ENCODE measurements at regions not wholly inside any gene's neighbourhood (a gene's known extent, or its start where the extent isn't known, plus 50 kb on each side); places are given as distances from the start of the nearest gene placed in this dataset.

DNA sequence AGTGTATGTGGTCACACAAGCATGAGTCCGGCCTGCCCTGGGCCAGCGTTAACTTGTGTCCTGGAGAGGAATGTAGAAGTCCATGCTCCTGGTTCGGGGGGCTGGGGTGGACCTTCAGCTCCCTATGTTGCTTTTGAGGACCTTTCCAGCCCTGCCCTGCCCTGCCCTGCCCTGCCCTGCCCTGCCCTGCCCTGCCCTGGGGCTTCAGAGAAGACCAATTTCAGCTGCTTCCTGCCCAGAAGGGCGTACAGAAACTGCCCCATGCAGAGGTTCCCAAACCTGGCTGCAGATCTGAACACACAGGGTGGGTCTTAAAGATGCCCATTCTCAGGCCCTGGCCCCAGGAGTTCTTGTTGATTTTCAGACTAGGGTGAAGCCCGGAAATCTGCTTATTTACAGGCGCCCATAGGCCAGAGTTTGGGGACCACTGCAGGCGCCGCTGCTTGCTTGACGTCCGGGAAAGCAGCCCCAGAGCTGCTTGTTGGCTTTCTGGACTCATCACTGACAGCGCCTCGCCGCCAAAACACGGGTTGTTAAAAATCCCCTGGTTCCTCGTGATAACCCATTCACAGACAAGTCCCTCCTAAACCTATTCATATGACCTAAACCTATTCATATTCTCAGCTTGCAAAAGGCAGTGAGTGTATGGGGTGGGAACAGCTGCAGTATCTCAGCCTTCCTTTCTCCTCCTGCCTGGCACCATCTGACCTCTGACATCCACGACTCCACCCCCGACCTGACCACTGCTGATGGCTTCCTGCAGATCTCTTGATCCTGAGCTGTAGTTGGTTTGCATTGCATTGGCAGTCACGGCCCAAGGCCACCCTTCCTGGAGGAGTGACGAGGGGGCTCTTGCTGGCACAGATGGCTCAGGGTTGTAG is 198.3 kb downstream of the GLI2 start:
- no peaks in the 10 kb centered on the region for H3K27me3 ChIP-seq (ENCODE audit: control insufficient read depth, insufficient read depth, low read length)
- TF ChIP-seq, protein P1, sequence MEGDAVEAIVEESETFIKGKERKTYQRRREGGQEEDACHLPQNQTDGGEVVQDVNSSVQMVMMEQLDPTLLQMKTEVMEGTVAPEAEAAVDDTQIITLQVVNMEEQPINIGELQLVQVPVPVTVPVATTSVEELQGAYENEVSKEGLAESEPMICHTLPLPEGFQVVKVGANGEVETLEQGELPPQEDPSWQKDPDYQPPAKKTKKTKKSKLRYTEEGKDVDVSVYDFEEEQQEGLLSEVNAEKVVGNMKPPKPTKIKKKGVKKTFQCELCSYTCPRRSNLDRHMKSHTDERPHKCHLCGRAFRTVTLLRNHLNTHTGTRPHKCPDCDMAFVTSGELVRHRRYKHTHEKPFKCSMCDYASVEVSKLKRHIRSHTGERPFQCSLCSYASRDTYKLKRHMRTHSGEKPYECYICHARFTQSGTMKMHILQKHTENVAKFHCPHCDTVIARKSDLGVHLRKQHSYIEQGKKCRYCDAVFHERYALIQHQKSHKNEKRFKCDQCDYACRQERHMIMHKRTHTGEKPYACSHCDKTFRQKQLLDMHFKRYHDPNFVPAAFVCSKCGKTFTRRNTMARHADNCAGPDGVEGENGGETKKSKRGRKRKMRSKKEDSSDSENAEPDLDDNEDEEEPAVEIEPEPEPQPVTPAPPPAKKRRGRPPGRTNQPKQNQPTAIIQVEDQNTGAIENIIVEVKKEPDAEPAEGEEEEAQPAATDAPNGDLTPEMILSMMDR (IDR thresholded peaks at IDR 0.05; ENCODE audit: insufficient read depth, low read length, poor library complexity, severe bottlenecking), result no peak
- no peak overlapping the region for H3K4me3 ChIP-seq (ENCODE audit: low read depth, low read length)
- no peak for DNase-seq (ENCODE audit: low read depth)
- no peaks in the 10 kb centered on the region for H3K36me3 ChIP-seq (ENCODE audit: control insufficient read depth, insufficient read depth, low read length)

DNA sequence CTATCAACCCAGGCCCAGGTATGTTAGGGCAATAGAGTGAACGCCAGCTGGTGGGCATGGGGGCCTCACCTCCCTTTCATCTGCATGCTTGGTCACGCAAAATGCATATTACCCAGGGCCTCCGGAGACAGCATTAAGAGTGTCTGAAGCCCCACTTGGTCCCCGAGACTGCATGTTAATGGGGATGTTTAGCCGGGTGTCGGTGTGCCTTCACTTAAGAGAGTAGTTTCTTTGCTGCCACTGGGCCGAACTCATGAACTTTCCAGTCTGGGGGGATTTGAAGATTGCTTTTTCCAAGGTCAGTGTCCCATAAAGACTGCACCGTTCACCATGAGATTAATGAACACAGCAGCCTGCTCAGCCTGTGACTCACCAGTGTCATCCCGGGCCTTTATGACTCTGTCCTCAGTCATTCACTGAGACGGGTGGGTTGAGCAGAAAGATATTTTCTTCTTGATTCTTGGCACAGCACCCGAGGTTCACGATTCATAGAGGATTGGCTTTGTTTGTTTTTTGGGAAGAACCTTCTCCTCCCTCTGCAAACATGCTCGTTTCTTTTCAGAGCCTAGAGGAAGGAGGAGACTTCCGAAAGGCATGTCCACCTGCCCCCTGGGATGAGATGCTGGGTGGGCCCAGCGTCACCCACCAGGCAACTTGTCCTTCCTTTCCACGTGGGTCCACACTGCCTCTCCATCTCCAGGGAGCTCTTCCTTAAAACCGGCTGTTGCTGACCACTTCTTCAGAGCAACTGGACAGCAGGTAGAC is 199.1 kb downstream of the GLI2 start:
- H3K27me3 ChIP-seq (ENCODE audit: control insufficient read depth, insufficient read depth, low read length), result no peaks in the 10 kb centered on the region
- TF ChIP-seq, protein P1 (IDR thresholded peaks at IDR 0.05; ENCODE audit: insufficient read depth, low read length, poor library complexity, severe bottlenecking), result no peak
- no peak overlapping the region for H3K4me3 ChIP-seq (ENCODE audit: low read depth, low read length)
- no peaks in the 10 kb centered on the region for H3K36me3 ChIP-seq (ENCODE audit: control insufficient read depth, insufficient read depth, low read length)
- DNase-seq (ENCODE audit: low read depth), result peak; percentile 86

DNA sequence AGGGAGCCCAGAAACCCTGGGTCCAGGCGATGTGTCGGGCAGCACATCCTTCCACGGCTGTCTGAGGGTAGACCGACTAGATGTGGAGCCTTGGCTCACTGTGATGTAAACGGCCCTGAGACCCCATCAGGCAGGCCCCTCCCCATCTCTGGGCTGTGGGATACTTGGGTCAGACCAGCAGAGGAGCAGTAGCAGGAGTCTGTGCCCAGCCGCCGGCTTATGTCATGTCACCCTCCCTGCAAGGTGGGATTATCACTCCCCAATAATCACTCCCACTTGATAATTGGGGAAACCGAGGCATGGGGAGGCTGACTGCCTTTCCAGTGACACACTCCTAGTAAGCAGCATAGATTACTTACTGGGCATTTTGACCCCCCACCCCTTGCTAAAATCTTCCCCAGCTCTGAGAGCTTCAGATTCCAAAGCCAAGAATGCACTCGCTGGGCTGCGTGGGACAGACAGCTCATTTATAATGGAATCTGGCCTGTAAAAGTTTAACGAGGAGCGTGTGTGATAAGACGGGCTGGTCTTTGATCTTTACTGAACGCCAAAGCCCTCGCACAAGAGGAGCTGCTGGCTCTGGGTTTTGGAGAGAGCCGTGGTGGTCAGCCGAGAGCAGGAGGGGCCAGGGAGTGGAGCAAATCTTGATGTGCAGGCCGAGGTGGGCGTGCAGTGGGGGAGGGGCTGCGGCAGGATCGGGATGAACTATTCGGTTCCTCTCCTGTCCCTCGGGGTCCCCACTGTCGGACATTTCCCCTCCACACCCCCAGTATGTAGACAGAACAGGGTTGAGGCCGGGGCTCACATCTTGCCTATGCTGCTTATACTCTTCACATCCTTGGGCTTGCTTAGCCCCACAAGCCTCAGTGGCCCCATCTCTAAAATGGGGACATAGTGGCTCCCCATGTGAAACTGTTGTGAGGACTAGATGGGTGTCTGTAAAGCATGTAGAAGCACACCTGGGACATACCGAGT is 200.0 kb downstream of the GLI2 start:
- TF ChIP-seq, protein P1 (IDR thresholded peaks at IDR 0.05; ENCODE audit: insufficient read depth, low read length, poor library complexity, severe bottlenecking), result no peak
- no peaks in the 10 kb centered on the region for H3K27me3 ChIP-seq (ENCODE audit: control insufficient read depth, insufficient read depth, low read length)
- DNase-seq (ENCODE audit: low read depth), result peak; percentile 81
- no peak overlapping the region for H3K4me3 ChIP-seq (ENCODE audit: low read depth, low read length)
- H3K36me3 ChIP-seq (ENCODE audit: control insufficient read depth, insufficient read depth, low read length), result no peaks in the 10 kb centered on the region

DNA sequence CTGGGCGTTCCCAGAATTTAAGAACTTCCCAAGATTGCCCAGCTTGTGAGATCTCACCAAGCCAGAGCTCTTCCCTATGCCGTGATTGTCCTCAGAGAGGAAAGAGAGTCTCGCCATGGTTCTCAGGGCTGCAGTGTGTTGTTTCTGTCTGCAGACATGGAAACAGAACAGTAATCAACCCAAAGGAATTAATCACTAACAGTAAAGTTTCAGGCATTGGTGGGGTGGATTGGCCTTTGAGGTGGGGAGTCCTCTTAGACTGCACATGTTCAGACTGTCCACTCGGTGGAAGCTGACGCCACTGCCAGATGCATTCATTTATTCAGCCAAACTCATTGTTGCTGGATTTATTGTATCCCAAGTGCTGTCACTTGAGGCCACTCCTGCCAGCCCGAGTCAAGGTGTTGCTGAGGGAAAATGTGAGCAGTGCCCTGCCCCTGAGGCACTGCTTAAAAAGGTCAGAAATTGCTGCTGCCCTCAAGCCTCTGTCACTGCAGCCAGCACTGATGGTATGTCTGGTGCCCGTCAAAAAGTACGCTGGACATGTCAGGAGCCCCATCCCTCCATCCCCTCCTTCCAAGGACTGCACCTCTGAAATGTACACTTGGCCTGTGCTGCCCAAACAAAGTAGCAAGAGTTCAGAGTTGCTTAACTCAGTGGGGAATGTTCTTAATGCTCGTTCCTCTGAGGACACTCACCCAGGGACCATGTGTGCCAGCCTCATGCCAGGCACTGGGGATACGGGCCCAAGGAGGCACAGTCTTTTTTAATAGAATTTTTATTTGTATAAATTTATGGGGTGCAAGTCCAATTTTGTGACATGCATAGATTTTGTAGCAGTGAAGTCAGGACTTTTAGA is 201.0 kb downstream of the GLI2 start:
- Histone ChIP-seq H3K27me3 (ENCODE audit: control insufficient read depth, insufficient read depth, low read length) (no peaks in the 10 kb centered on the region), H3K4me3 (ENCODE audit: low read depth, low read length) (no peak overlapping the region), H3K36me3 (ENCODE audit: control insufficient read depth, insufficient read depth, low read length) (no peaks in the 10 kb centered on the region)
- TF ChIP-seq, protein P1 (IDR thresholded peaks at IDR 0.05; ENCODE audit: insufficient read depth, low read length, poor library complexity, severe bottlenecking), result no peak
- no peak for DNase-seq (ENCODE audit: low read depth)

DNA sequence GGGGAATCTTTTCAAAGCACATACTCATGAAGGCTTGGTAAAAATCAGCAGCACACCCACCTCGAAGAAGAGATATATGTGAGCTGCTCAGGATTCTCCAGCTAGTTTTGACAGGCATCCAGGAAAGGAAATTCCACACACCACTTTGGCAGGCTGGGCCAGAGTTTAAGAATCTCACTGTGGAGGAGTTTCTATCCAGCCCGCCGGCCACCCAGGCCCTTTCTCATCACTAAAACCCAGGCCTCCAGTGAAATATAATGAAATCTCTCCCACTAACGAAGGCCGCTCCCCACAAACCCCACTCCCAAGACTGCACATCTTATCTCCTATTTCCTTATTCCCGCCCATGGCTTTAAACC is 202.0 kb downstream of the GLI2 start:
- no peaks in the 10 kb centered on the region for H3K36me3 ChIP-seq (ENCODE audit: control insufficient read depth, insufficient read depth, low read length)
- TF ChIP-seq, protein P1 (IDR thresholded peaks at IDR 0.05; ENCODE audit: insufficient read depth, low read length, poor library complexity, severe bottlenecking), result no peak
- no peaks in the 10 kb centered on the region for H3K27me3 ChIP-seq (ENCODE audit: control insufficient read depth, insufficient read depth, low read length)
- DNase-seq (ENCODE audit: low read depth), result no peak
- no peak overlapping the region for H3K4me3 ChIP-seq (ENCODE audit: low read depth, low read length)

Data from kidney epithelial cell (primary cell).